ENCODE measurements at regions not wholly inside any gene's neighbourhood (a gene's known extent, or its start where the extent isn't known, plus 50 kb on each side); places are given as distances from the start of the nearest gene placed in this dataset.

- intact Hi-C loops (cut with DNase I; ENCODE audit: low total_unique reads) = no loop called here
- no peak for TF ChIP-seq POLR2AphosphoS5 (IDR thresholded peaks at IDR 0.05)
- TF ChIP-seq CTCF (IDR thresholded peaks at IDR 0.05) = no peak
- no peak for TF ChIP-seq POLR2A (IDR thresholded peaks at IDR 0.05)
- no peak for DNase-seq (ENCODE audit: low spot score in 2 of 2)
These were observed 254.9 kb upstream of the SHH start for GRCh38 chr7:156067156-156067555.

GRCh38 chr7:156065400-156065799 is 253.1 kb upstream of the SHH start:
- intact Hi-C loops (cut with DNase I; ENCODE audit: low total_unique reads) = no loop called here
- no peak for DNase-seq (ENCODE audit: low spot score in 2 of 2)
- no peaks in the 10 kb centered on the region for H3K4me1 ChIP-seq
- H3K27ac ChIP-seq = no peak overlapping the region
- H3K27me3 ChIP-seq = peaks cover 0 to 9% of the 10 kb centered on the region in 2 donors
- no peak overlapping the region for H3K4me3 ChIP-seq
- peaks cover 0 to 2% of the 10 kb centered on the region in 2 donors for H3K9me3 ChIP-seq
- TF ChIP-seq CTCF (IDR thresholded peaks at IDR 0.05) = no peak
- no peak for TF ChIP-seq POLR2AphosphoS5 (IDR thresholded peaks at IDR 0.05)
- no peak for TF ChIP-seq POLR2A (IDR thresholded peaks at IDR 0.05)
- H3K36me3 ChIP-seq = no peaks in the 10 kb centered on the region

More at GRCh38 chr7:156067156-156067555, 254.9 kb upstream of the SHH start:
- no peaks in the 10 kb centered on the region for H3K4me1 ChIP-seq
- no peaks in the 10 kb centered on the region for H3K36me3 ChIP-seq
- no peaks in the 10 kb centered on the region for H3K9me3 ChIP-seq
- H3K27ac ChIP-seq = no peak overlapping the region
- H3K27me3 ChIP-seq = peaks cover 0 to 9% of the 10 kb centered on the region in 2 donors
- H3K4me3 ChIP-seq = no peak overlapping the region

DNA sequence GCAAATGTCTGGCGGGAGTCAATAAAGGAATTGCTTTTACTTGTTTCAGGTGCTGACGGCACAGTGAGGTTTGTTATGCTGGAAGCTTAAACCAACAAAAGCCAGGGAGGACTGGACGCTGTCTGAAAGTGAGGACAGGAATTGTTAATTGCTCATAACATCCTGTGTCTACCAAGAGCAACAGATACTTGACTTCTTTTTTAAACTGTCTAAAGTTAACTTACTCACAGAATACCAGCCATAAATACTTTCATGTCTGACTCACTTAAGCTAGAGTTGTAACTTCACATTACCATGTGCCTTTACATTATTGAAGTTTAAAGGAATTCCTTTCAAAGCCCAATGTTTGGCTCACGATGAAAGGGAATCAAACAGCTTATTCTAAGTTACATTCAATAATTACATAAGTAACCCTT is 252.7 kb upstream of the SHH start:
- Histone ChIP-seq H3K27me3 (peaks cover 0 to 8% of the 10 kb centered on the region in 2 donors), H3K36me3 (no peaks in the 10 kb centered on the region), H3K27ac (no peak overlapping the region), H3K4me1 (no peaks in the 10 kb centered on the region), H3K4me3 (no peak overlapping the region), H3K9me3 (peaks cover 0 to 5% of the 10 kb centered on the region in 2 donors)
- intact Hi-C loops (cut with DNase I; ENCODE audit: low total_unique reads) = no loop called here
- TF ChIP-seq POLR2A (IDR thresholded peaks at IDR 0.05) = no peak
- no peak for TF ChIP-seq POLR2AphosphoS5 (IDR thresholded peaks at IDR 0.05)
- no peak for TF ChIP-seq CTCF (IDR thresholded peaks at IDR 0.05)
- no peak for DNase-seq (ENCODE audit: low spot score in 2 of 2)

GRCh38 chr7:156063241-156063810 is 251.1 kb upstream of the SHH start:
- DNase-seq (ENCODE audit: low spot score in 2 of 2) = no peak
- no peaks in the 10 kb centered on the region for H3K36me3 ChIP-seq
- intact Hi-C loops (cut with DNase I; ENCODE audit: low total_unique reads) = no loop called here
- H3K4me1 ChIP-seq = no peaks in the 10 kb centered on the region
- no peak for TF ChIP-seq POLR2AphosphoS5 (IDR thresholded peaks at IDR 0.05)
- no peak for TF ChIP-seq CTCF (IDR thresholded peaks at IDR 0.05)
- no peak for TF ChIP-seq POLR2A (IDR thresholded peaks at IDR 0.05)
- peaks cover 0 to 8% of the 10 kb centered on the region in 2 donors for H3K27me3 ChIP-seq
- no peak overlapping the region for H3K27ac ChIP-seq
- H3K9me3 ChIP-seq = peaks cover 0 to 5% of the 10 kb centered on the region in 2 donors
- H3K4me3 ChIP-seq = no peak overlapping the region

GRCh38 chr7:156062286-156062685 is 250.0 kb upstream of the SHH start:
- Histone ChIP-seq H3K27me3 (peaks cover 0 to 8% of the 10 kb centered on the region in 2 donors), H3K4me1 (no peaks in the 10 kb centered on the region), H3K27ac (no peak overlapping the region), H3K36me3 (no peaks in the 10 kb centered on the region), H3K9me3 (peaks cover 0 to 5% of the 10 kb centered on the region in 2 donors), H3K4me3 (no peak overlapping the region)
- intact Hi-C loops (cut with DNase I; ENCODE audit: low total_unique reads) = loop anchor here (1.0 kb wide), 1 partner anchor 47 kb away; no protein-coding TSS in a partner anchor
- no peak for TF ChIP-seq POLR2A (IDR thresholded peaks at IDR 0.05)
- no peak for TF ChIP-seq CTCF (IDR thresholded peaks at IDR 0.05)
- TF ChIP-seq POLR2AphosphoS5 (IDR thresholded peaks at IDR 0.05) = no peak
- DNase-seq (ENCODE audit: low spot score in 2 of 2) = no peak

Data from breast epithelium (tissue), 4 donors.